ELR (cell line): ENCODE measurements at regions not wholly inside any gene's neighbourhood (a gene's known extent, or its start where the extent isn't known, plus 50 kb on each side); places are given as distances from the start of the nearest gene placed in this dataset.

Experiments used
- DNase-seq: peaks from one replicate; pipeline ENCODE4 v3.0.0-alpha.2; 2015; ENCODE audit warnings: low read depth

GRCh38 chr15:62545467-62546227 is 380.6 kb upstream of the C2CD4B start:
- DNase-seq = peak; percentile 11

GRCh38 chr15:62546628-62547027 is 381.5 kb upstream of the C2CD4B start:
- DNase-seq = no peak

GRCh38 chr15:62547584-62547983 is 382.5 kb upstream of the C2CD4B start:
- no peak for DNase-seq

- peak; percentile 60 for DNase-seq
Measured at GRCh38 chr15:62549345-62549970, 384.4 kb upstream of the C2CD4B start.

DNA sequence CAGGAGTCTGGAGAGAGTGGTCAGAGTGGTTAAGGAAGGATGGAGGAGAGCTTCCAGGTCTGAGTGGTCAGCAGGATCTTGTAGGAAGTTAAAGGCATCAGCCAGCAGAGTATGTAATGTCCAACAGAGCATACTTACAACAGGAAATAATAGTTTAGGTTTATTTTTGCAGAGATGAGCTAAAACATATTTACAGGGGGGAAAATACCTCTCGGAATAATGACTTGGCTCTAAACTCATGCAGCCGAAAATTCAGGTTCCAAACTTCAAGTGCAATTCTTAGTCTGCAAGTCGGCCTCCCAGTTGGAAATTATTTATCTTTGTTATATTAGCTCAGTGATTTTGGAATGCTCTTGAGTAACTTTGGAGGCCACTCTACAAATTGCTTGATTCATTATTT is 385.0 kb upstream of the C2CD4B start:
- no peak for DNase-seq

DNA sequence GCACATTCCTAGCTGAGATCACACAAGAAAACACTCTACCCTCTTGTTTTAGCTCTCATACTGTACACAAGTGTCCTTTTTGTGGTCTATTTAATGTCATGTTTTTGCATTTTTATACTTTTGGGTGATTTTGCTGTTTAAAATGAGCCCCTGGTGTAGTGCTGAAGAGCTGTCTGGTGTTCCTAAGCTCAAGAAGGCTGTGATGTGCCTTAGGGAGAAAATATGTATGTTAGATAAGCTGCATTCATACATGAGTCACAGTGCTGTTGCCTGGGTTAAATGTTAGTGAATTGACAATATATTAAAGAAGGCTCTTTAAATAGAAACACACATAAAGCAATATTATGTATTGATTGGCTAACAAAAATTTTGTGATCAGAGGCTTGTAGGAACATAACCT is 387.4 kb upstream of the C2CD4B start:
- peak; percentile 26 for DNase-seq

DNA sequence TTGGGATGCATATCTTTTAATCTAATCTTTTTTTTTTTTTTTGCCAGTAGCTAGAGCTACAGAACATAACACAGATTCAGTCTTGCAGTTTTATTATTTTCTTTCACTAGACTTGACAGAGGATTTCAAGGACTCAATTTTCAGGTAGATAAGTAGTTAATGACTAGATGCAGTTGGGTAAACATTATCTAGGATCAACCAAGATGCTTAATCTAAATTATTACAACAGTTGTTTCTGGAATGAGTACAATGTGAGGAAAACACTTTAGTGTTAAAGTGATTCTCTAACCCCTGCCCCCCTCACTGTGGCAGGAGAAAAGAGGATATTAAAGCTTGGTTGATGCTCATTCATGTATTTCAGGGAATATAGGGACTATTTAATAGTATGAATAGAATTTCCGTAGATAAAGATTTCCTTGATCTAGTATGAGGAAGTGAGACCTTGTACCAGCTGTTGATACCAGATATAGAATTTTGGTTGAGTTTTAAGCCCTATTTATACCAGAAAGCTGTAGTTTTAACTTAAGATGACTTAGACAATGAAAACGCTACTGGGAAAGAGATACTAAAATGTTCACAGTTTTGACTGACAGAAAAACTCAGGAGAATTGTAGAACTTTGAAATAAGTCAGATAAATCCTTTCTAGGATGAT is 389.0 kb upstream of the C2CD4B start:
- DNase-seq = no peak

GRCh38 chr15:62558640-62559380 is 393.7 kb upstream of the C2CD4B start:
- no peak for DNase-seq

DNA sequence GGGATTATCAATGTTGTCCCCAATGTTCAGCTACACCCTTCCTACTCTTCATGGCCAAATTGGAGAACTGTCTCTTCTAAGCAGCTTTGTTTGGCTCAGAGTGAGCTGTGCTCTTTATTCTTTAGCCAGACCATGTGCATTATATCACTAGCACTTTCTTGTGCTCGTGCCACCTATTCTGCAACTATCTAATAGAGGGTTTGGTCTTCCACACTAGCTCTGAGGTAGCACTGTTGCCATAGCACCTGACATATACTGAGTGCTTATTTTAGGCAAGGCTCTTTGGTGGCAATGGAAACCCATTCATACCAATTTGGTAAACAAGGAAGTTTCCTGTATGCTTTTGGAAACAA is 394.3 kb upstream of the C2CD4B start:
- no peak for DNase-seq

DNA sequence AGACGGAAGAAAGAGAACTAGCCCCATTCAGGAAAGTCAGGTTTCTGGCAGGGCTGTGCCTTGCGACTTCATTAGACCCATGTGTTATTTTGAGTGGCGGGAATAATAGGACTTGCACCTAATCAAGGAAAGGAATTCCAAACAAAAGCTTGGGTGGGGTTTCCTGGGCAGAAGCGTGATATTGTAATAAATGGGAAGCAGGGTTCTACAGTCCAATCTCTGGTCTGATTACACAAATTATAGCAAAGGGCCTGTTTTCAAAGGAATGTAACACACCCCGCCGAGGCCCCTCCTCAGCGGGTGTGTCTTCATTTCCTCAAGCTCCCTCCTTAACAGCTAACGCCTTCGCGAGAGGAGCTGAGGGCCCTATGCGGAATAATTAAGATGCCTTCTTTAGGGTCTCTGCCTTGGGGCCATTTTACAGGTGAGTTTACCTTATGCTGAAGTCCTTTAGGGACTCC is 396.0 kb upstream of the C2CD4B start:
- no peak for DNase-seq

GRCh38 chr15:62561571-62561970 is 396.5 kb upstream of the C2CD4B start:
- DNase-seq = no peak

DNA sequence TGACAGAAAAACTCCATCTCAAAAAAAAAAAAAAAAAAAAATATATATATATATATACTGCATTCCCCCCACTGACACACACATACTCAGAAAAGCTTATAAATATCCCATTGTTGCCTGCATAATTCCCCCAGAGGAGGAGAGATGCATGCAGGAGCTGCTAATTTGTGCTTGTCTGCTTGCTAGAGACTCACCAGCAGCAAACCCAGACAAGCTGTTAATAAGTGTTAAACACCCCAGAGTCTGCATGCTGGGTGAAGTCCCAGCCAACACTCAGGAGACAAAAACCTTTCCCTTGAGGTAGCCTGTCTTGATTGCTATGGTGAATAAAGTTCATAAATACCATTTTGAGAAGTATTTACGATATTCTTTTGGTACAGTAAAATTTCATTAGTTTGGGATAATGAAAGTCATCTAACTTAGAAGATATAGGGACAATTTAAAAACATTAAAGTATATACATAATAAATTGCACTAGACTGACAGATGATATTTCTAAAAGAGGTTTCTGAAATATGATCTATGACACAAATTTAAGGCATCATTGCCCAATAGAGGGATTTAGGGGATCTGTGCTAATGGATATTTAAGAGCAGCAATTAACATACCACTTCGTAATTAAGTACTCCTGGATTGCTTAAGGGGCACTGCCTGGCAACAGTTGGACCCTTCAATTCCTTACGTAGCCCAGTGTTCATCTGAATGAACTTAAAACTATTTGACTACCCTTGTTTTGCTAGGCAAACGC is 400.0 kb upstream of the C2CD4B start:
- no peak for DNase-seq

- no peak for DNase-seq
Measured at GRCh38 chr15:62565634-62566026, 400.5 kb upstream of the C2CD4B start.

DNA sequence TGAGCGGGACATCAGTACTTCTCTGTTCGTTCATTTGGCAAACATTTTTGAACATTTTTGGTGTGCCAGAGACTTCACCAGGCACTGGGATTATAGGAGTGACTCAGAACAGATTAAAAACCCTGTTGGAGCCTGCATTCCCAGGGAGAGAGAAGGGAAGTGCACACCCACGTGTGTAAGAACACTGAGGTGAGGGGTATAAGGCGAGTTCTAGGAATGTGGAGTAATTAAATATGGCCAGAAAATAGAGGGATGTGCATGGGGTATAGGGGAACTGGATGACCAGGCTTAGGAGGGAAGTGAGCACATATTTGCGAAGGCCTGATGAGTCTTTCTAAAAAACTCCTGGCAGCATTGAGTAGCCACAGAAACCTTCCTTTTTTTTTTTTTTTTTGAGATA is 401.2 kb upstream of the C2CD4B start:
- DNase-seq = no peak

DNA sequence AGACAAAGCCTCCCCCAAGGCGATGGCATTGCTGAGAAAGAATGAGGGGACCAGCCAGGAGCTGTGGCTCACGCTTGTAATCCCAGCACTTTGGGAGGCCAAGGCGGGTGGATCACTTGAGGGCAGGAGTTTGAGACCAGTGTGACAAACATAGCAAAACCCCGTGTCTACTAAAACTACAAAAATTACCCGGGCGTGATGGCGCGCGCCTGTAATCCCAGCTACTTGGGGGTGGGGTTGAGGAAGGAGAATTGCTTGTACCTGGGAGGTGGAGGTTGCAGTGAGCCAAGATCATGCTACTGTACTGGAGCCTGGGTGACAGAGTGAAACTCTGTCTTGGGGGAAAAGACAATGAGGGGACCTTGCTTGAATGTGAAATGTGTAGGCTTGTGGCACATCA is 402.4 kb upstream of the C2CD4B start:
- DNase-seq = no peak

GRCh38 chr15:62568004-62568403 is 402.9 kb upstream of the C2CD4B start:
- no peak for DNase-seq

GRCh38 chr15:62568702-62569101 is 403.6 kb upstream of the C2CD4B start:
- no peak for DNase-seq

DNA sequence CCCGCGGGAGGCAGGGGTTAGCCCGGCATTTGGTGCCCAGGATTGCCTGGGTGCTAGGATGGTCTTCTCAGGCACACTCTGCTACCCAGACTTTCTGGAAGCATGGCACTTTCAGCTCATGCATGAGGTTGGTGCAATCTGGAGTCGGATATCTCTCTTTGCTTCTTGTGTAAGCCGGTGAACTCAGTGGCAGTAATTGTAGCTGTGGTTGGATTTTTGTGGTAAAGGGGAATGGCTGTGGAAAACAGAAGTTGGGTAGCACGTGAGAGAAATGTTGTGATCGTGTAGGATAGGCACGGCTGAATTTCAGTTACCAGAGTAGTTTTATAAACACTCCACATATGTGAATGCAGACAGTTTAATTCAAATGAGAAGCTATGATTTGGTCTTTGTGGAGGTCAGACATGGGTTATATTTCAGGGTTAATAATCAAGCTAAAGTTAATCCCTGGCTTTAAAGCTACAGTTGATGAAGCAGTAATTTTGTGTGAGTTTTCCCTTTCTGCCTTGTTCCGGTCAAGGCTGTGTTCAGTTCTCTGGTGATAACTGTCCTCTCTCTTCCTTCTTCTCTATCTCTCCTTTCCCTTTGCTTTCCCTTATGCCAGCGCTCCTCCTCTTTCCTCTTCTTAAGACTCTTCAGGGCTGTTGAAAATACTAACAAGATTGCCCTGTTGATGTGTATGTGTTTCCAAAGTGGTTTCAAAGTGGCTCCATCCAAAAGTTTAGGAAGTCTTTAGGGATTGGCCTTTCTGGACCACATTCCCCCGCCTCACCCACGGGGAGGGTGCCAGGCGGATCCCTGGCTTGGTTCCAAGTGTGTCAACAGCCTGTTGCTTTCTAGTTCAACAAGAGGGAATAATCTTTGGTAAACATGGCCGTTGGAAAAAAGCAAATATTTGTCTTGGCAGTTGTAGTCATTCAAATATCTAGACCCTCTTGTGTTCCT is 404.6 kb upstream of the C2CD4B start:
- peak; percentile 54 for DNase-seq

- no peak for DNase-seq
Measured at GRCh38 chr15:62570405-62570783, 405.3 kb upstream of the C2CD4B start.

- no peak for DNase-seq
Measured at GRCh38 chr15:62571072-62571471, 406.0 kb upstream of the C2CD4B start.

DNA sequence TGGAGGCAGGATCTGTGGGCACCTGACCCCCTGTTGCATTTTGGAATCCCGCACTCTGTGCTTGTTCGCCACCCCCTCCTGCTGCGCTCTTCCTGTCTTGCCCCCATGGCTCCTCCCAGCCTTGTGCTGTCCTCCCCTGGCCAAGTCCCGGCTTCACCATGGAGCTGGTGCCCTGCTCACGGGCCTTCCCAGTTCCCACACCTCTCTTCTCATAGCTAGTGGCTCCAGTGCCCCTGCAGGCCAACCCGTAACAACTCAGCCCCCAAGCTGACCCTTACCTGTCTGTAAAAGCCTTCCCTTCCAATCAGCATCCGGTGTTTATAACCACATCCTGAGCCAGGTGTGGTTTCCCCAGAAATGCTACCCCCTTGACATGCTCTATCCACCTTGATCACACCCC is 407.7 kb upstream of the C2CD4B start:
- DNase-seq = no peak
